ENCODE measurements at regions not wholly inside any gene's neighbourhood (a gene's known extent, or its start where the extent isn't known, plus 50 kb on each side); places are given as distances from the start of the nearest gene placed in this dataset.

- Mint-ChIP-seq H3K27me3 (ENCODE audit: low read depth) (no peaks in the 10 kb centered on the region), H3K4me3 (ENCODE audit: unreplicated experiment) (no peak overlapping the region), H3K9me3 (ENCODE audit: low read depth) (peaks cover 3% of the 10 kb centered on the region), H3K4me1 (ENCODE audit: low read depth) (no peaks in the 10 kb centered on the region), H3K36me3 (ENCODE audit: low read depth) (no peaks in the 10 kb centered on the region), H3K27ac (ENCODE audit: unreplicated experiment) (no peak overlapping the region)
- DNase-seq (ENCODE audit: low spot score), result no peak
- TF ChIP-seq CTCF (IDR thresholded peaks at IDR 0.05), result no peak
Observed at GRCh38 chr19:31497709-31498108, 148.5 kb upstream of the TSHZ3 start.

DNA sequence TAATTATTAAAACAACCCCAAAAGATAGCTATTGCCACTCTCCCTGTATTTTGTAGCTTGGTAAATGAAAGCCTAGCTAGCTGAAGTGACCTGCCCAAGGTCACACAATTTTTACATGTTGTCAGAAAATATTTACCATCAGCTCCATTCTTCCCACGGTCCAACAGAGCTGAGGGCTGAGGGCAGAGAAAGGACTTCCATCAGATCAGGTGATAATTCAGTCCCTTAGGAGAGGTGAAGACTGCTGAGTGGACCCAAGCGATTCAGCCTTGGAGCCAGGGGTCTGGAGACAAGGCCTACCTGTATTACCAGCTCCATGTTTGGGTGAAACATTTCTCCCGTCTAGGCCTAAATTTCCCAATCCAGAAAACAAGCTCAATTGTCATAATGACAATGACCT lies 149.5 kb upstream of the TSHZ3 start:
- no peaks in the 10 kb centered on the region for H3K4me1 Mint-ChIP-seq (ENCODE audit: low read depth)
- no peak overlapping the region for H3K4me3 Mint-ChIP-seq (ENCODE audit: unreplicated experiment)
- no peaks in the 10 kb centered on the region for H3K27me3 Mint-ChIP-seq (ENCODE audit: low read depth)
- no peaks in the 10 kb centered on the region for H3K36me3 Mint-ChIP-seq (ENCODE audit: low read depth)
- DNase-seq (ENCODE audit: low spot score), result no peak
- no peak overlapping the region for H3K27ac Mint-ChIP-seq (ENCODE audit: unreplicated experiment)
- H3K9me3 Mint-ChIP-seq (ENCODE audit: low read depth), result peaks cover 3% of the 10 kb centered on the region
- TF ChIP-seq CTCF (IDR thresholded peaks at IDR 0.05), result no peak

GRCh38 chr19:31499281-31500196 lies 150.3 kb upstream of the TSHZ3 start:
- H3K4me3 Mint-ChIP-seq (ENCODE audit: unreplicated experiment), result no peak overlapping the region
- no peaks in the 10 kb centered on the region for H3K4me1 Mint-ChIP-seq (ENCODE audit: low read depth)
- no peak overlapping the region for H3K27ac Mint-ChIP-seq (ENCODE audit: unreplicated experiment)
- no peaks in the 10 kb centered on the region for H3K36me3 Mint-ChIP-seq (ENCODE audit: low read depth)
- TF ChIP-seq CTCF (IDR thresholded peaks at IDR 0.05), result no peak
- no peaks in the 10 kb centered on the region for H3K27me3 Mint-ChIP-seq (ENCODE audit: low read depth)
- DNase-seq (ENCODE audit: low spot score), result no peak
- H3K9me3 Mint-ChIP-seq (ENCODE audit: low read depth), result peaks cover 3% of the 10 kb centered on the region

DNA sequence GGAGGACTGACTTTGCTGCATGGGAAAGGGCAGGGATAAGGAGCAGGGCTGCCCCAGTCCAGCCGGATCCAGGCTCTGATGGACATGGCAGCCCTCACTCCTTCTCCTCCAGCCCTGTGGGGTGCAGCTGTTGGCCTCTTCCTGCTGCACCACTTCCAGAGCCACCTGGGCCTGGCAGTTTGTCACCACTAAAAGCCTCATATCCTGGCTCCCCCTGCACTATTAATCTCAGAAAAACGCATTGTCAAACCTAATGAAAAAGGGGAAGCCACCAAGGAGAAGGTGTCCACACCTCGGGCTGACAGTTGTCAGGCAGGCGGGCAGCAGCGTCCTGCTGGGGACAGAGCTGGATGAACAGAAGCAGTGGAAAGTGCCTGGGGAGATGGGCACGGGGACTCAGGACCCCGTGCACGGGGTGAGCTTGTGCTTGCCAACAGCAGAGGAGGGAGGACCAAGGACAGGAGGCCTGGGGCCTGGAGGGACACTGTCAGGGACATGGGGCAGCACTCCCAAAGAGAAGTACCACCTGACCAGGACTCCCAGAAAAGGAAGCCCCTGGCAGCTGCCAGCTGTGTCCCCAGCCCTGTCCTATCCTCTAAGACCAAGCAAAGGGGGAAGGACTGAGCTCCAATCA lies 151.1 kb upstream of the TSHZ3 start:
- no peaks in the 10 kb centered on the region for H3K36me3 Mint-ChIP-seq (ENCODE audit: low read depth)
- no peak for DNase-seq (ENCODE audit: low spot score)
- peaks cover 7% of the 10 kb centered on the region for H3K9me3 Mint-ChIP-seq (ENCODE audit: low read depth)
- no peak overlapping the region for H3K27ac Mint-ChIP-seq (ENCODE audit: unreplicated experiment)
- H3K4me1 Mint-ChIP-seq (ENCODE audit: low read depth), result no peaks in the 10 kb centered on the region
- no peak for TF ChIP-seq CTCF (IDR thresholded peaks at IDR 0.05)
- no peak overlapping the region for H3K4me3 Mint-ChIP-seq (ENCODE audit: unreplicated experiment)
- no peaks in the 10 kb centered on the region for H3K27me3 Mint-ChIP-seq (ENCODE audit: low read depth)

GRCh38 chr19:31500946-31501345 lies 151.7 kb upstream of the TSHZ3 start:
- no peaks in the 10 kb centered on the region for H3K4me1 Mint-ChIP-seq (ENCODE audit: low read depth)
- no peak overlapping the region for H3K4me3 Mint-ChIP-seq (ENCODE audit: unreplicated experiment)
- peaks cover 7% of the 10 kb centered on the region for H3K9me3 Mint-ChIP-seq (ENCODE audit: low read depth)
- no peak overlapping the region for H3K27ac Mint-ChIP-seq (ENCODE audit: unreplicated experiment)
- no peak for DNase-seq (ENCODE audit: low spot score)
- no peaks in the 10 kb centered on the region for H3K27me3 Mint-ChIP-seq (ENCODE audit: low read depth)
- H3K36me3 Mint-ChIP-seq (ENCODE audit: low read depth), result no peaks in the 10 kb centered on the region
- TF ChIP-seq CTCF (IDR thresholded peaks at IDR 0.05), result no peak

All from chondrocyte (in vitro differentiated cells).